Neural cell (in vitro differentiated cells): ENCODE measurements at regions not wholly inside any gene's neighbourhood (a gene's known extent, or its start where the extent isn't known, plus 50 kb on each side); places are given as distances from the start of the nearest gene placed in this dataset.

ENCODE experiments used
- H2AFZ ChIP-seq: fragments of 200-600, 300-800 bp; sonication (generic), shearing (Covaris generic); 2 replicates; pipeline ENCODE4 v1.6.0; 2014; ENCODE audit warnings: low read depth, mild to moderate bottlenecking, antibody characterized with exemption, low read length, moderate library complexity
- H3F3A ChIP-seq: fragments of 200-600 bp; shearing (Covaris generic); 2 replicates; pipeline ENCODE4 v1.6.1; 2016; ENCODE audit warnings: mild to moderate bottlenecking, moderate library complexity, mixed read lengths, antibody characterized with exemption, low read length; ENCODE audit not compliant: insufficient read depth, poor library complexity, severe bottlenecking
- H3K27ac ChIP-seq: fragments of 200-600, 300-800 bp; sonication (generic), shearing (Covaris generic); 2 replicates; pipeline ENCODE4 v1.5.1; 2014; ENCODE audit warnings: mild to moderate bottlenecking, low read length, moderate library complexity
- H3K27me3 ChIP-seq: fragments of 300-800, 200-600 bp; sonication (generic), shearing (Covaris generic); 2 replicates; pipeline ENCODE4 v1.6.0; 2014; ENCODE audit warnings: mild to moderate bottlenecking, low read depth, low read length, moderate library complexity; ENCODE audit not compliant: insufficient read depth
- H3K36me3 ChIP-seq: fragments of 300-800, 200-600 bp; sonication (generic), shearing (Covaris generic); 2 replicates; pipeline ENCODE4 v1.5.1; 2014; ENCODE audit warnings: mild to moderate bottlenecking, antibody characterized with exemption, low read length, moderate library complexity; ENCODE audit not compliant: insufficient read depth
- H3K4me2 ChIP-seq: fragments of 300-800, 200-600 bp; sonication (generic), shearing (Covaris generic); 2 replicates; pipeline ENCODE4 v1.6.0; 2014; ENCODE audit warnings: mild to moderate bottlenecking, low read length
- H3K4me3 ChIP-seq: fragments of 300-800, 200-600 bp; sonication (generic), shearing (Covaris generic); 2 replicates; pipeline ENCODE4 v1.5.1; 2014; ENCODE audit warnings: mild to moderate bottlenecking, low read length, moderate library complexity
- H3K79me2 ChIP-seq: fragments of 200-600 bp; shearing (Covaris generic); replicated peaks from 2 replicates; pipeline ENCODE4 v1.6.0; 2014; ENCODE audit warnings: mild to moderate bottlenecking, low read length, moderate library complexity; ENCODE audit not compliant: insufficient read depth
- H3K9ac ChIP-seq: fragments of 300-800, 200-600 bp; sonication (generic), shearing (Covaris generic); 2 replicates; pipeline ENCODE4 v1.6.1; 2016; ENCODE audit warnings: mild to moderate bottlenecking, low read length, mixed read lengths
- H3K9me2 ChIP-seq: fragments of 200-600 bp; shearing (Covaris generic); 2 replicates; pipeline ENCODE4 v1.6.1; 2016; ENCODE audit warnings: mild to moderate bottlenecking, low read length, mixed read lengths; ENCODE audit not compliant: insufficient read depth
- H3K9me3 ChIP-seq: fragments of 200-600, 300-800 bp; sonication (generic), shearing (Covaris generic); 2 replicates; pipeline ENCODE4 v1.6.1; 2016; ENCODE audit warnings: mild to moderate bottlenecking, mixed run types, low read length, moderate library complexity, mixed read lengths
- H4K20me1 ChIP-seq: fragments of 200-600 bp; shearing (Covaris generic); 2 replicates; pipeline ENCODE4 v1.6.1; 2016; ENCODE audit warnings: mild to moderate bottlenecking, mixed run types; ENCODE audit not compliant: insufficient read depth
- EP300 ChIP-seq: fragments of 450-650 bp; conservative IDR thresholded peaks from 2 replicates; pipeline ENCODE4 v1.6.1; 2014; ENCODE audit warnings: antibody characterized with exemption, mild to moderate bottlenecking, moderate library complexity; ENCODE audit not compliant: poor library complexity, severe bottlenecking
- EZH2 ChIP-seq: fragments of 200-600, 300-800 bp; shearing (Covaris generic), sonication (generic); IDR thresholded peaks from 2 replicates; pipeline ENCODE4 v1.6.1; 2014; ENCODE audit warnings: antibody characterized with exemption, low read length, borderline replicate concordance, mild to moderate bottlenecking; ENCODE audit not compliant: insufficient read depth, poor library complexity, severe bottlenecking
- MXI1 ChIP-seq: fragments of 450-650 bp; conservative IDR thresholded peaks from 2 replicates; pipeline ENCODE4 v1.6.1; 2014; ENCODE audit warnings: antibody characterized with exemption, mild to moderate bottlenecking; ENCODE audit not compliant: poor library complexity, severe bottlenecking
- POLR2AphosphoS5 ChIP-seq: IDR thresholded peaks from 2 replicates; pipeline ENCODE4 v1.6.1; 2012
- RAD21 ChIP-seq: fragments of 450-650 bp; conservative IDR thresholded peaks from 2 replicates; pipeline ENCODE4 v1.6.1; 2014; ENCODE audit warnings: antibody characterized with exemption, mild to moderate bottlenecking, moderate library complexity
- SMC3 ChIP-seq: fragments of 450-650 bp; conservative IDR thresholded peaks from 2 replicates; pipeline ENCODE4 v1.6.1; 2014; ENCODE audit warnings: antibody characterized with exemption, mild to moderate bottlenecking, moderate library complexity; ENCODE audit not compliant: poor library complexity
- TAF1 ChIP-seq: IDR thresholded peaks from 2 replicates; pipeline ENCODE4 v1.6.1; 2012; ENCODE audit warnings: low read depth
- TF ChIP-seq, protein P1 (sequence below): fragments of 450-650 bp; IDR thresholded peaks from 2 replicates; pipeline ENCODE4 v1.5.1; 2014; ENCODE audit warnings: antibody characterized with exemption, mild to moderate bottlenecking, moderate library complexity; ENCODE audit not compliant: poor library complexity, severe bottlenecking
- TF ChIP-seq, protein P2 (sequence below): IDR thresholded peaks from 2 replicates; pipeline ENCODE4 v1.6.1; 2012; ENCODE audit warnings: borderline replicate concordance

GRCh38 chr13:105008604-105009003 lies 1526.9 kb downstream of the EFNB2 start:
- TF ChIP-seq EZH2 (no peak), EP300 (no peak), TAF1 (no peak), MXI1 (no peak), SMC3 (no peak), POLR2AphosphoS5 (no peak), RAD21 (no peak)
- TF ChIP-seq, protein P1, sequence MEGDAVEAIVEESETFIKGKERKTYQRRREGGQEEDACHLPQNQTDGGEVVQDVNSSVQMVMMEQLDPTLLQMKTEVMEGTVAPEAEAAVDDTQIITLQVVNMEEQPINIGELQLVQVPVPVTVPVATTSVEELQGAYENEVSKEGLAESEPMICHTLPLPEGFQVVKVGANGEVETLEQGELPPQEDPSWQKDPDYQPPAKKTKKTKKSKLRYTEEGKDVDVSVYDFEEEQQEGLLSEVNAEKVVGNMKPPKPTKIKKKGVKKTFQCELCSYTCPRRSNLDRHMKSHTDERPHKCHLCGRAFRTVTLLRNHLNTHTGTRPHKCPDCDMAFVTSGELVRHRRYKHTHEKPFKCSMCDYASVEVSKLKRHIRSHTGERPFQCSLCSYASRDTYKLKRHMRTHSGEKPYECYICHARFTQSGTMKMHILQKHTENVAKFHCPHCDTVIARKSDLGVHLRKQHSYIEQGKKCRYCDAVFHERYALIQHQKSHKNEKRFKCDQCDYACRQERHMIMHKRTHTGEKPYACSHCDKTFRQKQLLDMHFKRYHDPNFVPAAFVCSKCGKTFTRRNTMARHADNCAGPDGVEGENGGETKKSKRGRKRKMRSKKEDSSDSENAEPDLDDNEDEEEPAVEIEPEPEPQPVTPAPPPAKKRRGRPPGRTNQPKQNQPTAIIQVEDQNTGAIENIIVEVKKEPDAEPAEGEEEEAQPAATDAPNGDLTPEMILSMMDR: no peak
- TF ChIP-seq, protein P2, sequence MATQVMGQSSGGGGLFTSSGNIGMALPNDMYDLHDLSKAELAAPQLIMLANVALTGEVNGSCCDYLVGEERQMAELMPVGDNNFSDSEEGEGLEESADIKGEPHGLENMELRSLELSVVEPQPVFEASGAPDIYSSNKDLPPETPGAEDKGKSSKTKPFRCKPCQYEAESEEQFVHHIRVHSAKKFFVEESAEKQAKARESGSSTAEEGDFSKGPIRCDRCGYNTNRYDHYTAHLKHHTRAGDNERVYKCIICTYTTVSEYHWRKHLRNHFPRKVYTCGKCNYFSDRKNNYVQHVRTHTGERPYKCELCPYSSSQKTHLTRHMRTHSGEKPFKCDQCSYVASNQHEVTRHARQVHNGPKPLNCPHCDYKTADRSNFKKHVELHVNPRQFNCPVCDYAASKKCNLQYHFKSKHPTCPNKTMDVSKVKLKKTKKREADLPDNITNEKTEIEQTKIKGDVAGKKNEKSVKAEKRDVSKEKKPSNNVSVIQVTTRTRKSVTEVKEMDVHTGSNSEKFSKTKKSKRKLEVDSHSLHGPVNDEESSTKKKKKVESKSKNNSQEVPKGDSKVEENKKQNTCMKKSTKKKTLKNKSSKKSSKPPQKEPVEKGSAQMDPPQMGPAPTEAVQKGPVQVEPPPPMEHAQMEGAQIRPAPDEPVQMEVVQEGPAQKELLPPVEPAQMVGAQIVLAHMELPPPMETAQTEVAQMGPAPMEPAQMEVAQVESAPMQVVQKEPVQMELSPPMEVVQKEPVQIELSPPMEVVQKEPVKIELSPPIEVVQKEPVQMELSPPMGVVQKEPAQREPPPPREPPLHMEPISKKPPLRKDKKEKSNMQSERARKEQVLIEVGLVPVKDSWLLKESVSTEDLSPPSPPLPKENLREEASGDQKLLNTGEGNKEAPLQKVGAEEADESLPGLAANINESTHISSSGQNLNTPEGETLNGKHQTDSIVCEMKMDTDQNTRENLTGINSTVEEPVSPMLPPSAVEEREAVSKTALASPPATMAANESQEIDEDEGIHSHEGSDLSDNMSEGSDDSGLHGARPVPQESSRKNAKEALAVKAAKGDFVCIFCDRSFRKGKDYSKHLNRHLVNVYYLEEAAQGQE: no peak

DNA sequence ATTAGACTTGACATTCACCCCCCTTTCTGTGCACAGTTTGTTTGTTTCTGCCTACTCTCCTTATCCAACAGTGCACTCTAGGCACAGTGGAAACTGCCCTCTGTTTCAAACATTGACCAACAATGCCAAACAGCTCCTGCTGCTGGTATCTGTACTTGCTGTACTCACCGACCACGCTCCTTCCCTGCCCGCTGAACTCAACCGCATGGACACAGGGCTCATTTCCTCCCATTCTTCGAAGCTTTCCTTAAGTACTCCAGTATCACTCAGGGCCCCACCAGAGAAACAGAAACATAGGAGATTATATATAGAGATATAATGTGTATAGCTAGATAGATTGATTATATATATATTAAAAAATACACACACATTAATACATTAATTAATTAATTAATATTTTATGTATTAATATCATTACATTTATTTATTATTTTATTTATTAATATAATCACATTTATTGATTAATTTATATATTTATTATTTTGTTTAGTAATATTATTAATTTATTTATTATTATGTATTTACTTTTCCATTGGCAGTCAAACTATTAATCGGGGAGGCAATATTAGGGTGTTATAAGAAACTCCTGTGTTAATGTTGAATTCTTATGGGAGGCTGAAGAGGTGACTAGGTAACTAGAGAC lies 1528.2 kb downstream of the EFNB2 start:
- Histone ChIP-seq H3K4me3 (no peak overlapping the region), H3K27ac (no peak overlapping the region), H3K9me3 (no peaks in the 10 kb centered on the region), H4K20me1 (no peaks in the 10 kb centered on the region), H3K36me3 (no peaks in the 10 kb centered on the region), H2AFZ (no peak overlapping the region), H3K79me2 (no peaks in the 10 kb centered on the region), H3K27me3 (no peaks in the 10 kb centered on the region), H3K4me2 (no peak overlapping the region), H3K9ac (no peak overlapping the region), H3K9me2 (no peaks in the 10 kb centered on the region), H3F3A (no peaks in the 10 kb centered on the region)
- TF ChIP-seq, protein P2: no peak
- no peak for TF ChIP-seq POLR2AphosphoS5
- TF ChIP-seq SMC3: no peak
- TF ChIP-seq TAF1: no peak
- TF ChIP-seq EP300: no peak
- no peak for TF ChIP-seq EZH2
- no peak for TF ChIP-seq RAD21
- TF ChIP-seq MXI1: no peak
- TF ChIP-seq, protein P1: no peak

More at GRCh38 chr13:105008604-105009003, 1526.9 kb downstream of the EFNB2 start:
- H3K36me3 ChIP-seq: no peaks in the 10 kb centered on the region
- no peaks in the 10 kb centered on the region for H3F3A ChIP-seq
- H2AFZ ChIP-seq: no peak overlapping the region
- H3K4me3 ChIP-seq: no peak overlapping the region
- H3K4me2 ChIP-seq: no peak overlapping the region
- no peak overlapping the region for H3K27ac ChIP-seq
- H3K9me3 ChIP-seq: no peaks in the 10 kb centered on the region
- H3K79me2 ChIP-seq: no peaks in the 10 kb centered on the region
- no peaks in the 10 kb centered on the region for H3K9me2 ChIP-seq
- no peaks in the 10 kb centered on the region for H3K27me3 ChIP-seq
- no peak overlapping the region for H3K9ac ChIP-seq
- H4K20me1 ChIP-seq: no peaks in the 10 kb centered on the region
